ENCODE measurements at regions not wholly inside any gene's neighbourhood (a gene's known extent, or its start where the extent isn't known, plus 50 kb on each side); places are given as distances from the start of the nearest gene placed in this dataset.

DNA sequence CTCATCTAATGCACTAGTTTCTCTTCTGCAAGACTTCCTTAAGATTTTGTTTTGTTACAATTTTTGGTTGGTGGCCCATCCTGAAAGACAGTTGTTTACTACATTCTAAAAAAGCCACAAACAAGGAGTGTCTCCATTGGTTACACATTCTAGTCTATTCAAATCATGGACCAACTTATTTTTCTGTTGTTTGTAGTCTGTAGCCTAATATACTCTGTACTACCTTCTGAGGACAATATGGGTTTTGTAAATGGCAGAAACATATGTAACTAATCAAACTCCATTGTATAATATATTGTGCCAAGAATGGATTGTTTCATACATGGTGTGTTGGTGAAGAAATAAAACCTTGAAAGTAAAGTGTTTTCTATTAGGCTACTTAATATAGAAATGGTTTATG is 79.5 kb upstream of the DHX40 start:
- TF ChIP-seq, protein P1, sequence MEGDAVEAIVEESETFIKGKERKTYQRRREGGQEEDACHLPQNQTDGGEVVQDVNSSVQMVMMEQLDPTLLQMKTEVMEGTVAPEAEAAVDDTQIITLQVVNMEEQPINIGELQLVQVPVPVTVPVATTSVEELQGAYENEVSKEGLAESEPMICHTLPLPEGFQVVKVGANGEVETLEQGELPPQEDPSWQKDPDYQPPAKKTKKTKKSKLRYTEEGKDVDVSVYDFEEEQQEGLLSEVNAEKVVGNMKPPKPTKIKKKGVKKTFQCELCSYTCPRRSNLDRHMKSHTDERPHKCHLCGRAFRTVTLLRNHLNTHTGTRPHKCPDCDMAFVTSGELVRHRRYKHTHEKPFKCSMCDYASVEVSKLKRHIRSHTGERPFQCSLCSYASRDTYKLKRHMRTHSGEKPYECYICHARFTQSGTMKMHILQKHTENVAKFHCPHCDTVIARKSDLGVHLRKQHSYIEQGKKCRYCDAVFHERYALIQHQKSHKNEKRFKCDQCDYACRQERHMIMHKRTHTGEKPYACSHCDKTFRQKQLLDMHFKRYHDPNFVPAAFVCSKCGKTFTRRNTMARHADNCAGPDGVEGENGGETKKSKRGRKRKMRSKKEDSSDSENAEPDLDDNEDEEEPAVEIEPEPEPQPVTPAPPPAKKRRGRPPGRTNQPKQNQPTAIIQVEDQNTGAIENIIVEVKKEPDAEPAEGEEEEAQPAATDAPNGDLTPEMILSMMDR (conservative IDR thresholded peaks at IDR 0.05; ENCODE audit: low read length) = no peak
- no peak for TF ChIP-seq EZH2phosphoT487 (IDR thresholded peaks at IDR 0.05; ENCODE audit: borderline replicate concordance, low read depth, low read length)
